ENCODE measurements at regions not wholly inside any gene's neighbourhood (a gene's known extent, or its start where the extent isn't known, plus 50 kb on each side); places are given as distances from the start of the nearest gene placed in this dataset.

DNA sequence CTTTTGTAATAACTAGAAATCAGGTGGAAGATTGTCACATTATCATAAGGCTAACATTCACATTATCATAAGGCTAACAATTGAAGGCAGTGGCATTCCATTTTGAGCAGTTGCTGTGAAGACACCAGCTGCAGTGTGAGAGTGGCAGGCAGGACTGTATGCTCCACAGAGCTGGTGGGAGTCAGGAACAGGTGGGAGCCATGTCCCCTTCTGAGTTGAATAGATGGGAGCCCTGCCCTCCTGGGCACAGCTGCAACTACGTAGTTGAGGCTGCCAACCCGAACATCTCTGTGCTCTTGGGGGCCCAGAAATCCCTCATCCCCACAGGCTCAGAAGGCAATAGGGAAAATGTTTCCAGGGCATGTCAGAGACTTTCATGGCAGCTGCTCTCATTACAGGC lies 1627.6 kb downstream of the SI start:
- Histone ChIP-seq H3K79me2 (ENCODE audit: control insufficient read depth, insufficient read depth, low read length) (no peaks in the 10 kb centered on the region), H3K4me2 (ENCODE audit: insufficient read depth, low read length) (no peak overlapping the region), H3K4me1 (ENCODE audit: control insufficient read depth, extremely low read depth, insufficient read depth, low read length) (no peaks in the 10 kb centered on the region), H2AFZ (ENCODE audit: low read depth, low read length) (no peak overlapping the region), H3K36me3 (ENCODE audit: control insufficient read depth in 2 of 2, extremely low read depth in 1 of 2, insufficient read depth in 2 of 2, low read length in 2 of 2) (no peaks in the 10 kb centered on the region), H3K4me3 (replicated peaks in 1 of 3; ENCODE audit: insufficient read depth in 1 of 3, low read depth in 1 of 3, low read length in 3 of 3) (no peak overlapping the region), H4K20me1 (replicated peaks; ENCODE audit: control insufficient read depth, extremely low read depth, insufficient read depth, low read length) (no peaks in the 10 kb centered on the region), H3K9me3 (replicated peaks; ENCODE audit: control insufficient read depth, insufficient read depth, low read length) (no peaks in the 10 kb centered on the region), H3K27ac (ENCODE audit: insufficient read depth, low read depth, low read length) (no peak overlapping the region), H3K9me1 (replicated peaks; ENCODE audit: control insufficient read depth, extremely low read depth, insufficient read depth, low read length) (no peaks in the 10 kb centered on the region), H3K27me3 (ENCODE audit: control insufficient read depth in 2 of 2, insufficient read depth in 2 of 2, low read length in 2 of 2) (no peaks in the 10 kb centered on the region), H3K9ac (replicated peaks; ENCODE audit: extremely low read depth, insufficient read depth, low read length) (no peak overlapping the region)
- dilution Hi-C loops (cut with MboI; ENCODE audit: extremely low pct_ligation_motif_present, low sequenced_read_pairs), result no loop called here
- TF ChIP-seq JUN (IDR thresholded peaks at IDR 0.05; ENCODE audit: borderline replicate concordance, insufficient read depth, insufficient read length, low read depth) (no peak), EZH2 (IDR thresholded peaks at IDR 0.05; ENCODE audit: borderline replicate concordance, low read depth, low read length, severe bottlenecking) (no peak), FOS (IDR thresholded peaks at IDR 0.05; ENCODE audit: borderline replicate concordance, insufficient read depth, low read length) (no peak), POLR2A (IDR thresholded peaks at IDR 0.05; ENCODE audit: low read depth, low read length) (no peak), MAX (IDR thresholded peaks at IDR 0.05; ENCODE audit: insufficient read depth, insufficient read length) (no peak), GATA2 (IDR thresholded peaks at IDR 0.05; ENCODE audit: insufficient read depth, insufficient read length, low read depth, low read length) (no peak), MYC (IDR thresholded peaks at IDR 0.05; ENCODE audit: low read depth, low read length) (no peak), POLR2AphosphoS5 (IDR thresholded peaks at IDR 0.05; ENCODE audit: insufficient read depth, low read depth, low read length) (no peak)
- TF ChIP-seq, protein P1, sequence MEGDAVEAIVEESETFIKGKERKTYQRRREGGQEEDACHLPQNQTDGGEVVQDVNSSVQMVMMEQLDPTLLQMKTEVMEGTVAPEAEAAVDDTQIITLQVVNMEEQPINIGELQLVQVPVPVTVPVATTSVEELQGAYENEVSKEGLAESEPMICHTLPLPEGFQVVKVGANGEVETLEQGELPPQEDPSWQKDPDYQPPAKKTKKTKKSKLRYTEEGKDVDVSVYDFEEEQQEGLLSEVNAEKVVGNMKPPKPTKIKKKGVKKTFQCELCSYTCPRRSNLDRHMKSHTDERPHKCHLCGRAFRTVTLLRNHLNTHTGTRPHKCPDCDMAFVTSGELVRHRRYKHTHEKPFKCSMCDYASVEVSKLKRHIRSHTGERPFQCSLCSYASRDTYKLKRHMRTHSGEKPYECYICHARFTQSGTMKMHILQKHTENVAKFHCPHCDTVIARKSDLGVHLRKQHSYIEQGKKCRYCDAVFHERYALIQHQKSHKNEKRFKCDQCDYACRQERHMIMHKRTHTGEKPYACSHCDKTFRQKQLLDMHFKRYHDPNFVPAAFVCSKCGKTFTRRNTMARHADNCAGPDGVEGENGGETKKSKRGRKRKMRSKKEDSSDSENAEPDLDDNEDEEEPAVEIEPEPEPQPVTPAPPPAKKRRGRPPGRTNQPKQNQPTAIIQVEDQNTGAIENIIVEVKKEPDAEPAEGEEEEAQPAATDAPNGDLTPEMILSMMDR (IDR thresholded peaks at IDR 0.05; ENCODE audit: extremely low read depth in 1 of 2, insufficient read depth in 1 of 2, low read depth in 1 of 2, low read length in 2 of 2), result no peak
- BruUV-seq (replicated peaks), result no TSS peak
- no peak for FAIRE-seq
- intact Hi-C loops (cut with micrococcal nuclease), result no loop called here
- POLR2A ChIA-PET, result no interaction called here
- no peak for DNase-seq (ENCODE audit: low read depth, low spot score)
- CTCF ChIA-PET, result no interaction called here

Data from endothelial cell of umbilical vein (primary cell).